GM12891 (cell line): ENCODE measurements at regions not wholly inside any gene's neighbourhood (a gene's known extent, or its start where the extent isn't known, plus 50 kb on each side); places are given as distances from the start of the nearest gene placed in this dataset.

Experiments
- PAX5 ChIP-seq: IDR thresholded peaks from 2 replicates; pipeline ENCODE4 v1.6.1; 2011; ENCODE audit warnings: low read length, moderate library complexity, mild to moderate bottlenecking; ENCODE audit not compliant: insufficient read depth, severe bottlenecking
- POLR2A ChIP-seq: IDR thresholded peaks from 2 replicates; pipeline ENCODE4 v1.6.1; 2011; ENCODE audit warnings: low read depth, low read length, control low read depth
- POLR2AphosphoS5 ChIP-seq: IDR thresholded peaks from 2 replicates; pipeline ENCODE4 v1.6.1; 2011; ENCODE audit warnings: low read depth, low read length, control low read depth
- SPI1 ChIP-seq: IDR thresholded peaks from 2 replicates; pipeline ENCODE4 v1.6.1; 2011; ENCODE audit warnings: low read depth, low read length, control low read depth
- TAF1 ChIP-seq: IDR thresholded peaks from 2 replicates; pipeline ENCODE4 v1.6.1; 2011; ENCODE audit warnings: low read depth, low read length, control low read depth

DNA sequence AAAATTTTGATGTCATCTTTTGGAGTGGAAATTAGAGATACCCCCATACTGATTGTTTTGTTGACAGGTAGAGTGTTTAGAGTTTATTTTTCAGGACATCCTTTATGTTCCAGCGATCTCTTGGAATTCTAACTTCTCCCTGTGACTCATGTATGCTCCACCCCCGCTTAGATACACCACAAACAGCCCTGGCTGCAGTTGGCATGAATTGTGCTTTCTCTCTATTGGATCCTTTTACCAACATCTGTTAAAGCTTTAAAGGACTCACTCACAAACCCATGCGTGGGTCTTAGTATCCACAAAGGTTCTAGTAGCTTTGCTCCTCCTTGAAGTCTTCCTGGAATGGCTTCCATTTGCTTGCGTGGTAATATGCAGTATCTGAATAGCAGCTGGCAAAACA, 409.5 kb upstream of the POU3F3 start:
- TF ChIP-seq POLR2A (no peak), POLR2AphosphoS5 (no peak), TAF1 (no peak), SPI1 (no peak), PAX5 (no peak)
